GM21786 (cell line): ENCODE measurements at regions not wholly inside any gene's neighbourhood (a gene's known extent, or its start where the extent isn't known, plus 50 kb on each side); places are given as distances from the start of the nearest gene placed in this dataset.
"Not testable (repeated sequence)": the region's sequence is repeated elsewhere in the genome, so short reads cannot be mapped to it uniquely, and the experiment has no call there.

ENCODE experiments used
- ATAC-seq: cut with Tn5 transposase; IDR thresholded peaks from one replicate; pipeline ENCODE4 v1.9.1; 2021; ENCODE audit not compliant: unreplicated experiment

- no peak for ATAC-seq
Observed at GRCh38 chrX:5314148-5314547, 914.5 kb downstream of the NLGN4X start.

- ATAC-seq, result no peak
Observed at GRCh38 chrX:5307416-5307815, 921.3 kb downstream of the NLGN4X start.

- no peak for ATAC-seq
Observed at GRCh38 chrX:5306654-5307121, 922.0 kb downstream of the NLGN4X start.

- no peak for ATAC-seq
Observed at GRCh38 chrX:5305452-5305851, 923.2 kb downstream of the NLGN4X start.

GRCh38 chrX:5295004-5295403 is 933.7 kb downstream of the NLGN4X start:
- ATAC-seq, result no peak

GRCh38 chrX:5290635-5291034 is 938.0 kb downstream of the NLGN4X start:
- no peak for ATAC-seq

GRCh38 chrX:5289949-5290348 is 938.7 kb downstream of the NLGN4X start:
- ATAC-seq, result not testable (repeated sequence)

GRCh38 chrX:5278908-5279307 is 949.8 kb downstream of the NLGN4X start:
- no peak for ATAC-seq

- ATAC-seq, result no peak
Observed at GRCh38 chrX:5265324-5265850, 963.3 kb downstream of the NLGN4X start.

GRCh38 chrX:5250106-5250505 is 978.6 kb downstream of the NLGN4X start:
- ATAC-seq, result no peak

GRCh38 chrX:5242091-5242790 is 986.4 kb downstream of the NLGN4X start:
- no peak for ATAC-seq

- ATAC-seq, result no peak
Observed at GRCh38 chrX:5236749-5237148, 991.9 kb downstream of the NLGN4X start.

- ATAC-seq, result no peak
Observed at GRCh38 chrX:5236096-5236495, 992.6 kb downstream of the NLGN4X start.

GRCh38 chrX:5233830-5234229 is 994.8 kb downstream of the NLGN4X start:
- no peak for ATAC-seq

GRCh38 chrX:5220421-5220820 is 1008.2 kb downstream of the NLGN4X start:
- no peak for ATAC-seq

GRCh38 chrX:5194806-5195205 is 1033.9 kb downstream of the NLGN4X start:
- ATAC-seq, result no peak

GRCh38 chrX:5180135-5180741 is 1048.4 kb downstream of the NLGN4X start:
- no peak for ATAC-seq

- ATAC-seq, result no peak
Observed at GRCh38 chrX:5176766-5177165, 1051.9 kb downstream of the NLGN4X start.

- no peak for ATAC-seq
Observed at GRCh38 chrX:5163663-5164062, 1065.0 kb downstream of the NLGN4X start.

GRCh38 chrX:5155301-5155700 is 1073.4 kb downstream of the NLGN4X start:
- no peak for ATAC-seq

GRCh38 chrX:5145957-5146356 is 1082.7 kb downstream of the NLGN4X start:
- ATAC-seq, result no peak

GRCh38 chrX:5142644-5143043 is 1086.0 kb downstream of the NLGN4X start:
- ATAC-seq, result no peak
